GM13977 (cell line): ENCODE measurements at regions not wholly inside any gene's neighbourhood (a gene's known extent, or its start where the extent isn't known, plus 50 kb on each side); places are given as distances from the start of the nearest gene placed in this dataset.
A peak's percentile ranks its signal among the peaks of the same experiment; 100 is the strongest.

Experiments used
- DNase-seq: peaks from one replicate; pipeline ENCODE4 v3.0.0; 2012; ENCODE audit warnings: low spot score
- in situ Hi-C: fragments of 300-500 bp; cut with MboI; formaldehyde crosslinking; loops from one replicate; pipeline ENCODE4 v1.12.0; 2022; ENCODE audit warnings: low sequenced_read_pairs, low pct_unique_long_range_greater_than_20kb, mixed read lengths, inconsistent platforms; ENCODE audit not compliant: unreplicated experiment
- TF ChIP-seq, protein P1 (sequence below): IDR thresholded peaks from 2 replicates; pipeline ENCODE4 v1.5.1; 2012; ENCODE audit warnings: mild to moderate bottlenecking, control low read depth; ENCODE audit not compliant: insufficient read depth; ENCODE audit errors: extremely low read depth, missing control alignments

- TF ChIP-seq, protein P1, sequence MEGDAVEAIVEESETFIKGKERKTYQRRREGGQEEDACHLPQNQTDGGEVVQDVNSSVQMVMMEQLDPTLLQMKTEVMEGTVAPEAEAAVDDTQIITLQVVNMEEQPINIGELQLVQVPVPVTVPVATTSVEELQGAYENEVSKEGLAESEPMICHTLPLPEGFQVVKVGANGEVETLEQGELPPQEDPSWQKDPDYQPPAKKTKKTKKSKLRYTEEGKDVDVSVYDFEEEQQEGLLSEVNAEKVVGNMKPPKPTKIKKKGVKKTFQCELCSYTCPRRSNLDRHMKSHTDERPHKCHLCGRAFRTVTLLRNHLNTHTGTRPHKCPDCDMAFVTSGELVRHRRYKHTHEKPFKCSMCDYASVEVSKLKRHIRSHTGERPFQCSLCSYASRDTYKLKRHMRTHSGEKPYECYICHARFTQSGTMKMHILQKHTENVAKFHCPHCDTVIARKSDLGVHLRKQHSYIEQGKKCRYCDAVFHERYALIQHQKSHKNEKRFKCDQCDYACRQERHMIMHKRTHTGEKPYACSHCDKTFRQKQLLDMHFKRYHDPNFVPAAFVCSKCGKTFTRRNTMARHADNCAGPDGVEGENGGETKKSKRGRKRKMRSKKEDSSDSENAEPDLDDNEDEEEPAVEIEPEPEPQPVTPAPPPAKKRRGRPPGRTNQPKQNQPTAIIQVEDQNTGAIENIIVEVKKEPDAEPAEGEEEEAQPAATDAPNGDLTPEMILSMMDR: no peak
- no peak for DNase-seq
- in situ Hi-C loops: no loop called here
These were observed 186.0 kb upstream of the OLFM3 start for GRCh38 chr1:102182603-102183260.

DNA sequence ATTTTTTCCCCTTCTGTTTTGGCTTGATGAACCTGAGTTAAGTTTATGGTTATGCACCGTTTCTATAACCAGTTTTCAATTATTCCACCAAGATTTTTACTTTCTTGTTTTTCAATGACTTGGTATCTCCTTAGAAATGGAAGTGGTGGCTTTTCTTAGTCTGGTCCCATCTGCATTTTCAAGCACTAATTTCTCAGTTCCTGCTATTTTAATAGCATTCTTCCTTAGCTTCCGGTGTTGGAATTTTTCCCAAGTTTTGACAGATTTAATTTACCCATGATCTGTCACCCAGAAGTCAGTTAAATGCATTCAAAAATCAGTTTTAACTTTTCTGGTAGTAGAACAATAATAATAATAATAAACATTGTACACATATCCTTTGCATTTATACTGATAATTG lies 184.6 kb upstream of the OLFM3 start:
- DNase-seq: no peak
- TF ChIP-seq, protein P1: no peak
- in situ Hi-C loops: no loop called here

GRCh38 chr1:102178480-102178879 lies 181.8 kb upstream of the OLFM3 start:
- DNase-seq: no peak
- in situ Hi-C loops: no loop called here
- TF ChIP-seq, protein P1: no peak

DNA sequence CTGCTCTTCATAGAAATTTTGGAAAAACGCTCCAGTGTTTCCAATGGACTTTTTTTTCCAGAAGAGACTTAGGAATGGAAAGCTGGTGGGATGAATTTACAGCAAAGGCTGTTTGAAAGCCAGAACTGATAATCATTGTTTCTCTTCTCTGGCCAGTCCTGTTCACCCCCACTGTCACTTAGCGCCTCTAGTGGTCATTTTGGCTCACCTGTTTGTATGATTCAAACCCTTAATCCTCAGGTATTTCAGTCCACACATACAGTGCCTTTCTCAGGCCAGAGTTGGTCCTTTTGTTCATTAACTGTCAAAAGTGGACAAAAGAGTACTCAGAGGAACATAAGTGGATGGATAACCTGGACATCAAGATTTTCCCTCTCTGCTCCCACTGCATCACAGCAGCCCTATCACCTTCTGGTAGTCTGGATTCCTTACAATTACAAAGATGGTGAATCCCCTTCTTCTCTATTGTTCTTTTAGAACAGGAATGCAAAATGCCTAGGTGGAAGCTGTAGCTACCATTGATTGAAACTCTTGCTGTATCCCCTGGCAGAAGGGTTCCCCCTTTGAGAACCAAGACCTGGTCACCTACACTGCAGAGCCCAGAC lies 177.6 kb upstream of the OLFM3 start:
- in situ Hi-C loops: no loop called here
- peak; percentile 3 for DNase-seq
- TF ChIP-seq, protein P1: peak; percentile 75

GRCh38 chr1:102172200-102172599 lies 175.5 kb upstream of the OLFM3 start:
- DNase-seq: no peak
- TF ChIP-seq, protein P1: no peak
- in situ Hi-C loops: no loop called here

- DNase-seq: no peak
- in situ Hi-C loops: no loop called here
- TF ChIP-seq, protein P1: no peak
These were observed 167.1 kb upstream of the OLFM3 start for GRCh38 chr1:102163799-102164198.
